ENCODE measurements at regions not wholly inside any gene's neighbourhood (a gene's known extent, or its start where the extent isn't known, plus 50 kb on each side); places are given as distances from the start of the nearest gene placed in this dataset.

GRCh38 chr11:38935941-38936340 is 2337.9 kb upstream of the RAG2 start (continued):
- TF ChIP-seq REST (IDR thresholded peaks at IDR 0.05; ENCODE audit: low read depth, low read length) (no peak), TARDBP (IDR thresholded peaks at IDR 0.05; ENCODE audit: borderline replicate concordance) (no peak), SP1 (IDR thresholded peaks at IDR 0.05; ENCODE audit: low read depth, low read length) (no peak), NR2F1 (conservative IDR thresholded peaks at IDR 0.05) (no peak), BCLAF1 (IDR thresholded peaks at IDR 0.05) (no peak), BCL3 (IDR thresholded peaks at IDR 0.05; ENCODE audit: borderline replicate concordance, insufficient read depth, low read depth, low read length, poor library complexity, severe bottlenecking) (no peak), BCL11A (IDR thresholded peaks at IDR 0.05; ENCODE audit: low read depth, low read length) (no peak), CUX1 (IDR thresholded peaks at IDR 0.05; ENCODE audit: insufficient replicate concordance, low read depth, low read length) (no peak), BHLHE40 (IDR thresholded peaks at IDR 0.05; ENCODE audit: borderline replicate concordance in 1 of 2, low read depth in 2 of 2, low read length in 1 of 2) (no peak), IRF5 (IDR thresholded peaks at IDR 0.05; ENCODE audit: borderline replicate concordance) (no peak)

All from GM12878 (cell line).